ENCODE measurements at regions not wholly inside any gene's neighbourhood (a gene's known extent, or its start where the extent isn't known, plus 50 kb on each side); places are given as distances from the start of the nearest gene placed in this dataset.

DNA sequence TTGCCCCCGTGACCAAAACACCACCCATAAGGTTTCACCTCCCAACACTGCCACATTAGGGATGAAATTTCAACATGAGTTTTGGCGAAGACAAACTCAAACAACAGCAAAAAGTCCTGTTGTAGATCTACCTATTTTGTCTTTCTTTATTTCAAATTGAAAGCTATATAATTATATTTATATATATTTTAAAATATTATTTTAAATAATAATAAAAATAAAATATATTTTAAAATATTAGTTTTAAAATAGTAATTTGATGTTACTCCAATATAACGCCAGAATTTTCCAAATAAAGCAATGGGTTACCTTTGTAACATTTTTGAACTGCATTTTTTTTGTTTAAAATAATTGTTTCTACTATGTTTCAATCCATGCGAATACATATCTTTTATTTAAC, 263.5 kb upstream of the USP25 start:
- no peak for TF ChIP-seq CTCF (IDR thresholded peaks at IDR 0.05)
- no peak for TF ChIP-seq POLR2AphosphoS5 (IDR thresholded peaks at IDR 0.05)

Measured in prostate gland (tissue), 2 donors.